ENCODE measurements at regions not wholly inside any gene's neighbourhood (a gene's known extent, or its start where the extent isn't known, plus 50 kb on each side); places are given as distances from the start of the nearest gene placed in this dataset.

GRCh38 chrX:143336261-143336660, 181.0 kb downstream of the SPANXN3 start:
- Histone ChIP-seq H3K56ac (replicated peaks; ENCODE audit: insufficient read length, low read depth, low read length) (no peak overlapping the region), H4K5ac (ENCODE audit: insufficient read length, low read depth, low read length) (no peak overlapping the region), H4K20me1 (replicated peaks in 1 of 2; ENCODE audit: control insufficient read depth in 1 of 2, insufficient read depth in 2 of 2, low read length in 2 of 2) (no peaks in the 10 kb centered on the region), H3K4ac (replicated peaks; ENCODE audit: insufficient read length, low read depth, low read length) (no peak overlapping the region), H3K14ac (ENCODE audit: insufficient read length) (no peak overlapping the region), H2BK12ac (ENCODE audit: low read depth, low read length) (no peak overlapping the region), H3K9me3 (ENCODE audit: insufficient read depth in 2 of 2, low read depth in 1 of 2, low read length in 1 of 2) (no peaks in the 10 kb centered on the region), H3K23me2 (ENCODE audit: low read depth, low read length) (no peaks in the 10 kb centered on the region), H2BK5ac (ENCODE audit: low read depth, low read length) (no peak overlapping the region), H3K23ac (ENCODE audit: insufficient read length) (no peak overlapping the region), H3K4me3 (ENCODE audit: extremely low read depth in 1 of 4, insufficient read depth in 2 of 4, low read depth in 3 of 4, low read length in 4 of 4) (no peak overlapping the region), H3K27me3 (replicated peaks in 1 of 4; ENCODE audit: control insufficient read depth in 3 of 4, extremely low read depth in 1 of 4, insufficient read depth in 3 of 4, low read length in 3 of 4) (no peaks in the 10 kb centered on the region), H3K27ac (ENCODE audit: low read depth, low read length) (no peak overlapping the region), H3K79me1 (ENCODE audit: low read depth, low read length) (no peaks in the 10 kb centered on the region), H2AK5ac (ENCODE audit: low read depth, low read length) (no peak overlapping the region), H4K91ac (replicated peaks; ENCODE audit: insufficient read length, low read length) (no peak overlapping the region), H3K4me2 (ENCODE audit: insufficient read depth in 1 of 2, low read depth in 2 of 2, low read length in 2 of 2) (no peak overlapping the region), H3K18ac (ENCODE audit: extremely low read depth, low read length) (no peak overlapping the region), H4K8ac (ENCODE audit: extremely low read depth, insufficient read depth, low read length) (no peak overlapping the region), H2BK20ac (ENCODE audit: low read length) (no peak overlapping the region), H2AFZ (ENCODE audit: low read length) (no peak overlapping the region), H3K79me2 (ENCODE audit: control insufficient read depth in 1 of 2, insufficient read depth in 2 of 2, low read length in 2 of 2) (no peaks in the 10 kb centered on the region), H2BK120ac (replicated peaks; ENCODE audit: low read depth, low read length) (no peak overlapping the region), H3K9ac (replicated peaks in 1 of 4; ENCODE audit: extremely low read depth in 1 of 4, low read depth in 3 of 4, low read length in 3 of 4) (no peak overlapping the region), H3K36me3 (ENCODE audit: control insufficient read depth in 2 of 4, insufficient read depth in 4 of 4, low read length in 3 of 4) (no peaks in the 10 kb centered on the region), H3K4me1 (replicated peaks in 1 of 4; ENCODE audit: control insufficient read depth in 3 of 4, insufficient read depth in 4 of 4, low read length in 3 of 4) (no peaks in the 10 kb centered on the region), H2BK15ac (ENCODE audit: low read length) (no peak overlapping the region)
- CTCF ChIA-PET (ENCODE audit: partially characterized antibody): no interaction called here
- FAIRE-seq (no peak), DNase-seq (ENCODE audit: low read depth in 1 of 2, low spot score in 2 of 2) (no peak)
- POLR2A ChIA-PET (ENCODE audit: partially characterized antibody): no interaction called here
- no peak for TF ChIP-seq RFX5 (IDR thresholded peaks at IDR 0.05; ENCODE audit: borderline replicate concordance, low read depth, low read length)
- no peak for TF ChIP-seq TAF7 (optimal IDR thresholded peaks at IDR 0.05; ENCODE audit: borderline replicate concordance, low read depth, low read length)
- no peak for TF ChIP-seq KDM4A (IDR thresholded peaks at IDR 0.05; ENCODE audit: low read depth, low read length, severe bottlenecking)
- no peak for TF ChIP-seq SUZ12 (IDR thresholded peaks at IDR 0.05; ENCODE audit: low read length)
- no peak for TF ChIP-seq ASH2L (IDR thresholded peaks at IDR 0.05; ENCODE audit: low read length)
- TF ChIP-seq SIRT6 (IDR thresholded peaks at IDR 0.05; ENCODE audit: low read length): no peak
- TF ChIP-seq CHD1 (IDR thresholded peaks at IDR 0.05; ENCODE audit: low read depth, low read length): no peak
- no peak for TF ChIP-seq TEAD4 (IDR thresholded peaks at IDR 0.05; ENCODE audit: low read depth, low read length)
- no peak for TF ChIP-seq KDM1A (IDR thresholded peaks at IDR 0.05; ENCODE audit: borderline replicate concordance, low read length)
- no peak for TF ChIP-seq SIN3A (conservative IDR thresholded peaks at IDR 0.05 in 1 of 2, IDR thresholded peaks at IDR 0.05 in 1 of 2; ENCODE audit: low read depth in 1 of 2, low read length in 2 of 2)
- TF ChIP-seq SP2 (IDR thresholded peaks at IDR 0.05; ENCODE audit: low read length): no peak
- TF ChIP-seq NANOG (IDR thresholded peaks at IDR 0.05; ENCODE audit: insufficient read depth, low read depth, low read length, poor library complexity, severe bottlenecking): no peak
- 86% methylated on average over 1 of the region's 1 CpG; no CpG with 5 or more reads in 1 of the 2 experiments for WGBS, 2 experiments (ENCODE audit: extremely low coverage in 1 of 2, insufficient coverage in 1 of 2, insufficient read length in 1 of 2, insufficient replicate concordance in 2 of 2, low coverage in 1 of 2, low lambda C conversion rate in 2 of 2, missing lambda C conversion rate in 1 of 2)

Measured in H1 (cell line).